ENCODE measurements at regions not wholly inside any gene's neighbourhood (a gene's known extent, or its start where the extent isn't known, plus 50 kb on each side); places are given as distances from the start of the nearest gene placed in this dataset.

DNA sequence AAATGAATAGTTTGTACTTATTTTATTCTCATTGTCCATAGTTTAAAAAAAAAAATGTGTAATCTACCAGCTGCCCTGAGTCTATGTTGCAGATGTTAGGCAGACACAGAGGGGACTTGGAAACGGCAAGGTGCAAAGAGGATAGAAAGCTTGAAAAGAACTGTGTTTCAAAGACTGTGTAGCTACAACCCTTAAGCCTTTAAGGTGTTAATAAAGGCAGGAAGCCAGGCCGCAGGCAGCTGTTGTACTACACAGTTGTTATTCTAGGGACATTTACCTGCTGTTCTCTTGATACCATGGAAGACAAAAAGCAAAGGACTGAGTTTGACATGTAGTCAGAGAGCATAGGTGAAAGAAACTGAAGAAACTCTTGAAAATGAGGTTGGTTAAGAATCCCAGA, 440.0 kb downstream of the TUSC7 start:
- TF ChIP-seq CTCF (IDR thresholded peaks at IDR 0.05) (no peak), POLR2AphosphoS5 (IDR thresholded peaks at IDR 0.05) (no peak), POLR2A (IDR thresholded peaks at IDR 0.05) (no peak)

Data from prostate gland (tissue), 2 donors.